ENCODE measurements at regions not wholly inside any gene's neighbourhood (a gene's known extent, or its start where the extent isn't known, plus 50 kb on each side); places are given as distances from the start of the nearest gene placed in this dataset.

- H3K36me3 Mint-ChIP-seq: no peaks in the 10 kb centered on the region
- H3K9me3 Mint-ChIP-seq: peaks cover 0 to 8% (median 0%) of the 10 kb centered on the region in 8 donors
- intact Hi-C loops (cut with micrococcal nuclease): no loop called here
- no peaks in the 10 kb centered on the region for H3K4me1 Mint-ChIP-seq
- H3K27ac Mint-ChIP-seq: no peak overlapping the region
- peaks cover 3 to 5% of the 10 kb centered on the region in 2 donors for H3K27me3 Mint-ChIP-seq
- no peaks in the 10 kb centered on the region for H3K9me3 ChIP-seq (ENCODE audit: control insufficient read depth in 1 of 2, low read length in 2 of 2)
- H3K4me3 Mint-ChIP-seq: no peak overlapping the region
- POLR2A ChIA-PET (ENCODE audit: partially characterized antibody): no interaction called here
- no peaks in the 10 kb centered on the region for H3K27me3 ChIP-seq (ENCODE audit: insufficient read depth, low read length)
- H3K4me3 ChIP-seq (ENCODE audit: low read length in 2 of 2): no peak overlapping the region
- H3K27ac ChIP-seq (ENCODE audit: low read depth, low read length): no peak overlapping the region
- CTCF ChIA-PET (ENCODE audit: partially characterized antibody): no interaction called here
- H3K36me3 ChIP-seq (ENCODE audit: insufficient read depth, low read length): no peaks in the 10 kb centered on the region
- no peaks in the 10 kb centered on the region for H3K4me1 ChIP-seq (ENCODE audit: insufficient read depth, low read length)
- no peak for DNase-seq
Measured at GRCh38 chr16:5383737-5384136, 286.1 kb upstream of the EEF2KMT start.

GRCh38 chr16:5382484-5382883 is 284.9 kb upstream of the EEF2KMT start:
- Histone ChIP-seq H3K4me1 (ENCODE audit: insufficient read depth, low read length) (no peaks in the 10 kb centered on the region), H3K36me3 (ENCODE audit: insufficient read depth, low read length) (no peaks in the 10 kb centered on the region), H3K9me3 (ENCODE audit: control insufficient read depth in 1 of 2, low read length in 2 of 2) (no peaks in the 10 kb centered on the region), H3K4me3 (ENCODE audit: low read length in 2 of 2) (no peak overlapping the region), H3K27me3 (ENCODE audit: insufficient read depth, low read length) (no peaks in the 10 kb centered on the region), H3K27ac (ENCODE audit: low read depth, low read length) (no peak overlapping the region)
- ChIA-PET CTCF (ENCODE audit: partially characterized antibody) (no interaction called here), POLR2A (ENCODE audit: partially characterized antibody) (no interaction called here)
- Mint-ChIP-seq H3K27me3 (peaks cover under 1% of the 10 kb centered on the region in 2 donors), H3K4me3 (no peak overlapping the region), H3K27ac (no peak overlapping the region), H3K4me1 (no peaks in the 10 kb centered on the region), H3K36me3 (no peaks in the 10 kb centered on the region), H3K9me3 (peaks cover 0 to 3% (median 0%) of the 10 kb centered on the region in 8 donors)
- DNase-seq: no peak
- intact Hi-C loops (cut with micrococcal nuclease): no loop called here

GRCh38 chr16:5381481-5381880 is 283.9 kb upstream of the EEF2KMT start:
- intact Hi-C loops (cut with micrococcal nuclease): no loop called here
- no peaks in the 10 kb centered on the region for H3K27me3 ChIP-seq (ENCODE audit: insufficient read depth, low read length)
- no peaks in the 10 kb centered on the region for H3K36me3 ChIP-seq (ENCODE audit: insufficient read depth, low read length)
- POLR2A ChIA-PET (ENCODE audit: partially characterized antibody): no interaction called here
- H3K4me1 ChIP-seq (ENCODE audit: insufficient read depth, low read length): no peaks in the 10 kb centered on the region
- no peak overlapping the region for H3K4me3 Mint-ChIP-seq
- H3K27me3 Mint-ChIP-seq: peaks cover 0 to 8% of the 10 kb centered on the region in 2 donors
- CTCF ChIA-PET (ENCODE audit: partially characterized antibody): no interaction called here
- no peak overlapping the region for H3K27ac Mint-ChIP-seq
- H3K4me3 ChIP-seq (ENCODE audit: low read length in 2 of 2): no peak overlapping the region
- peaks cover 0 to 7% (median under 1%) of the 10 kb centered on the region in 8 donors for H3K9me3 Mint-ChIP-seq
- H3K4me1 Mint-ChIP-seq: no peaks in the 10 kb centered on the region
- H3K27ac ChIP-seq (ENCODE audit: low read depth, low read length): no peak overlapping the region
- H3K36me3 Mint-ChIP-seq: no peaks in the 10 kb centered on the region
- DNase-seq: no peak
- no peaks in the 10 kb centered on the region for H3K9me3 ChIP-seq (ENCODE audit: control insufficient read depth in 1 of 2, low read length in 2 of 2)

- Histone ChIP-seq H3K4me1 (ENCODE audit: insufficient read depth, low read length) (no peaks in the 10 kb centered on the region), H3K27me3 (ENCODE audit: insufficient read depth, low read length) (no peaks in the 10 kb centered on the region), H3K36me3 (ENCODE audit: insufficient read depth, low read length) (no peaks in the 10 kb centered on the region), H3K27ac (ENCODE audit: low read depth, low read length) (no peak overlapping the region), H3K4me3 (ENCODE audit: low read length in 2 of 2) (no peak overlapping the region), H3K9me3 (ENCODE audit: control insufficient read depth in 1 of 2, low read length in 2 of 2) (no peaks in the 10 kb centered on the region)
- Mint-ChIP-seq H3K4me3 (no peak overlapping the region), H3K36me3 (no peaks in the 10 kb centered on the region), H3K4me1 (no peaks in the 10 kb centered on the region), H3K27me3 (peaks cover 3 to 17% of the 10 kb centered on the region in 2 donors), H3K27ac (no peak overlapping the region), H3K9me3 (peaks cover 0 to 7% (median 2%) of the 10 kb centered on the region in 8 donors)
- no peak for DNase-seq
- intact Hi-C loops (cut with micrococcal nuclease): no loop called here
- ChIA-PET POLR2A (ENCODE audit: partially characterized antibody) (no interaction called here), CTCF (ENCODE audit: partially characterized antibody) (no interaction called here)
Measured at GRCh38 chr16:5379954-5380353, 282.4 kb upstream of the EEF2KMT start.

- no peaks in the 10 kb centered on the region for H3K36me3 ChIP-seq (ENCODE audit: insufficient read depth, low read length)
Measured at GRCh38 chr16:5378531-5378930, 280.9 kb upstream of the EEF2KMT start.

GRCh38 chr16:5377280-5377898 is 279.8 kb upstream of the EEF2KMT start:
- Histone ChIP-seq H3K36me3 (ENCODE audit: insufficient read depth, low read length) (no peaks in the 10 kb centered on the region), H3K4me1 (ENCODE audit: insufficient read depth, low read length) (no peaks in the 10 kb centered on the region), H3K9me3 (ENCODE audit: control insufficient read depth in 1 of 2, low read length in 2 of 2) (no peaks in the 10 kb centered on the region), H3K4me3 (ENCODE audit: low read length in 2 of 2) (no peak overlapping the region), H3K27ac (ENCODE audit: low read depth, low read length) (no peak overlapping the region), H3K27me3 (ENCODE audit: insufficient read depth, low read length) (no peaks in the 10 kb centered on the region)
- Mint-ChIP-seq H3K36me3 (no peaks in the 10 kb centered on the region), H3K4me3 (no peak overlapping the region), H3K9me3 (peaks cover 0 to 7% (median under 1%) of the 10 kb centered on the region in 8 donors), H3K27ac (no peak overlapping the region), H3K4me1 (no peaks in the 10 kb centered on the region), H3K27me3 (peaks cover 9 to 19% of the 10 kb centered on the region in 2 donors)
- ChIA-PET POLR2A (ENCODE audit: partially characterized antibody) (no interaction called here), CTCF (ENCODE audit: partially characterized antibody) (no interaction called here)
- no peak for DNase-seq
- intact Hi-C loops (cut with micrococcal nuclease): no loop called here

More at GRCh38 chr16:5378531-5378930, 280.9 kb upstream of the EEF2KMT start:
- Mint-ChIP-seq H3K36me3 (no peaks in the 10 kb centered on the region), H3K27ac (no peak overlapping the region), H3K4me3 (no peak overlapping the region), H3K4me1 (no peaks in the 10 kb centered on the region), H3K9me3 (peaks cover 0 to 7% (median under 1%) of the 10 kb centered on the region in 8 donors), H3K27me3 (peaks cover 3 to 19% of the 10 kb centered on the region in 2 donors)
- no peak for DNase-seq
- Histone ChIP-seq H3K9me3 (ENCODE audit: control insufficient read depth in 1 of 2, low read length in 2 of 2) (no peaks in the 10 kb centered on the region), H3K27ac (ENCODE audit: low read depth, low read length) (no peak overlapping the region), H3K4me3 (ENCODE audit: low read length in 2 of 2) (no peak overlapping the region), H3K4me1 (ENCODE audit: insufficient read depth, low read length) (no peaks in the 10 kb centered on the region), H3K27me3 (ENCODE audit: insufficient read depth, low read length) (no peaks in the 10 kb centered on the region)
- ChIA-PET CTCF (ENCODE audit: partially characterized antibody) (no interaction called here), POLR2A (ENCODE audit: partially characterized antibody) (no interaction called here)
- intact Hi-C loops (cut with micrococcal nuclease): no loop called here

GRCh38 chr16:5374184-5374583 is 276.6 kb upstream of the EEF2KMT start:
- Histone ChIP-seq H3K4me1 (ENCODE audit: insufficient read depth, low read length) (no peaks in the 10 kb centered on the region), H3K36me3 (ENCODE audit: insufficient read depth, low read length) (no peaks in the 10 kb centered on the region), H3K4me3 (ENCODE audit: low read length in 2 of 2) (no peak overlapping the region), H3K27me3 (ENCODE audit: insufficient read depth, low read length) (no peaks in the 10 kb centered on the region), H3K27ac (ENCODE audit: low read depth, low read length) (no peak overlapping the region), H3K9me3 (ENCODE audit: control insufficient read depth in 1 of 2, low read length in 2 of 2) (no peaks in the 10 kb centered on the region)
- Mint-ChIP-seq H3K4me1 (no peaks in the 10 kb centered on the region), H3K27ac (peak overlapping the region in 1 of 7 donors; percentile 1), H3K9me3 (peaks cover 0 to 7% (median 2%) of the 10 kb centered on the region in 8 donors), H3K36me3 (no peaks in the 10 kb centered on the region), H3K27me3 (peaks cover 9 to 21% of the 10 kb centered on the region in 2 donors), H3K4me3 (no peak overlapping the region)
- intact Hi-C loops (cut with micrococcal nuclease): no loop called here
- CTCF ChIA-PET (ENCODE audit: partially characterized antibody): no interaction called here
- POLR2A ChIA-PET (ENCODE audit: partially characterized antibody): no interaction called here
- DNase-seq: no peak

Measured in CD4-positive, alpha-beta memory T cell (primary cell).